Posterior cingulate gyrus (tissue), 11 donors: ENCODE measurements at regions not wholly inside any gene's neighbourhood (a gene's known extent, or its start where the extent isn't known, plus 50 kb on each side); places are given as distances from the start of the nearest gene placed in this dataset.
"Not testable (repeated sequence)": the region's sequence is repeated elsewhere in the genome, so short reads cannot be mapped to it uniquely, and the experiment has no call there.

ENCODE experiments used
- DNase-seq, 10 donors: peaks; one replicate each; pipeline versions ENCODE4 v3.0.0 to v3.0.0-alpha.2; 2020 to 2021; ENCODE audit warnings: mixed read lengths in 3 of 10
- intact Hi-C: fragments of 100-400 bp; cut with DNase I; formaldehyde crosslinking; loops from one replicate; pipeline ENCODE4 v1.15.1; 2023

DNA sequence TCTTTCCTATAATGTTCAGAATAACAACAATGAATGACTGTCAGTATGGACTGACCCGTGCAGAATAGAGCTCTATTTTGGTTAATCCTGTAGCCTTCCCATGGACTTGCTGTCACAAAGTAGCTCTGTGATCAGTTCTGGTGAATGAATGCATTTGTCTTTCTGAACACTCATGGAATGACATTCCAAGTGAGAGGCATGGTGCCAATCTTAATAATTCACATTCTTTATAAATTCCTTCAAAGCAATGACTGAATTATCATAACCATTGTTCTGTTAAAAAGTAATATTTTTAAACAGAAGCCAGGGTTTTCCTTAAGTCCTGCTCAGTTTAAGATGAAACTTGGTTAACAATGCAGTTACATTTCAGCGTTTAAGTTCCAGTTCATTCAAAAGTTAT, 360.5 kb downstream of the ICE1 start:
- no peak for DNase-seq
- intact Hi-C loops, result no loop called here

DNA sequence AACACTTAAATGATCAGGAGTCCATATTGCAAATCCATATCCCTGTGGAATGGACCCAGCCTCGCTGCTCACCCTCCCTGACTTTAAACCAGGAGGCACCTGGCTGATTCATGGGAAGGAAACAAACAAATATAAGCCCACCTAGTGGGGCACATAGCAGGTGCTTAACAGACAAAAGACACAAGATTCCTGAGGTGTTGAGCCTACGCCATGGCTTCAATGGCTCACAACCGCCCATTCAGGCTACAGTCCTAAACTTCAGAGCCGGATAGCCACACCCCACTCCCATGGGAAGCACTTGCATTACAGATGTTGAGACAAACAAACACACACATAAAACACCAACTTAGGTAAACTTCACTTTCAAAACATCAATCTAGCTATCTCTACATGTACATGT, 359.9 kb downstream of the ICE1 start:
- intact Hi-C loops, result no loop called here
- DNase-seq, result no peak

- intact Hi-C loops, result no loop called here
- no peak for DNase-seq
Observed at GRCh38 chr5:5781335-5781734, 358.9 kb downstream of the ICE1 start.

DNA sequence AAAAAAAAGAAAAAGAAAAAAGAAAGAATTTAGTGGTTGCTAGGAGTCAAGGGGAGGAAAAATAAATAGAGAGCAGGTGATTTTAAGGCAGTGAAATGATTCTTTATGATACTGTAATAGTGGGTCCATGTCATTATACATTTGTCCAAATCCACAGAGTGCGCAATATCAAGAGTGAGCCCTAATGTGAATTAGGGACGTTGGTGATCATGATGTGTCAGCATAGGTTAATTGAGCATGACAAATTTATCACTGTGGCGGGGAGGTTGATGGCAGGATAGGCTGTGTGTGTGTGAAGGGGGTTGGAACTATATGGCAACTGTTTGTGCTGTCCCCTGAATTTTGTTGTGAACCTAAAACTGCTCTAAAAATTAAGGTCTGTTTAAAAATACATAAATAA, 357.8 kb downstream of the ICE1 start:
- intact Hi-C loops, result no loop called here
- no peak for DNase-seq

DNA sequence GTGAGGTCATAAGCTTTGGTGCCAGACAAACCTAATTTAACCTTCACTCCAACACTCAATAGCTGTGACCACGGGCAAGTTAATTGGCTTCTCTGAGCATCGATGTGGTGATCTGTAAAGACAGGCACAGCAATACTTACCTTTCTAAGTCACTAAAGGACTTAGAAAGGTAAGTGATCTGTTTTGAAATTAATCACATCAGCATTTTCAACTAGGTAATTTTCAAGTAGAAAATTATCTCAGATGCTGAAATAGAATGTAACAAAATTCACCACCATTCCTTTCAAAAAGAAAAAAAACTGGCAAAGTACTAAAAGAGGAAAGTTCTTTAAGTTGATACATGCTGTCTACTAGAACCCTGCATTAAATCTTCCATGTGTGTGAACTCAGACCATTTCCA, 354.5 kb downstream of the ICE1 start:
- DNase-seq, result no peak
- intact Hi-C loops, result no loop called here

DNA sequence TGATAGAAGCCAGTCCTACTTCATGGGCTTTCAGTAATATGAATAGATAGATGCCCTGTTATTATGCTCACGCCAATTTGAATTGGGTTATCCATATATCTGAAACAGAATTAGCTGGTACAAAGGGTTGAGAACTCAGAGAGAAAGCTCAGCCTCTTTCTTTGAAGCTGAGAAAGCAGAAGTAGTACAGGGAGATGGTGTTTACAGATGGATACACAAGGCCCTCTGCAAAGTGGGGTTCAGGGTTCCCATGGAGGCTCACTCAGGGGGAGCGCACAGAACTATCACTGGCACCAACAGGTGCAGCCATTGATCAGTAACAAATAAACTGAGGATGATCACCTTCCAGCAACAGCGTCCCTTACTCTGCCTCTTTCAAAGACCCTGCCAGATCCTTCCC, 349.7 kb downstream of the ICE1 start:
- DNase-seq, result no peak
- intact Hi-C loops, result no loop called here

DNA sequence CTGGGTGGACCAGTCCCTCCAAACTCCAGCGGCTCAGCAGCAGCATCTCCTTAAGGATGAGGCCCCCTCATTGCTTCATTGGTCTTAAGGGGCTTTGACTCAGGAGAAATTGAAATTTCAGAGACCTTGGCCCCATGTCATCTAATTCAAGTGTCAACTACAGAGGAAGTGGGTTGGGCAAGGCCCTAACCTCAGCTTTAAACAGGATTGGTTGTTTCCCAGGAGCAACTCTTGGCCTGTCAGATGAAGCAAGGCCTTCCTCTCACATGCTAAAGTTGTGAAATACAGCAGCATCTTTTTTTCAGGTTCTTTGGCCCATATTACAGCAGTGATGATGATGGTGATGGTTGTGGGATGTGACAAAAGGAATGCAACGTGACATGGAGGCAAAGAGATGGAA, 348.3 kb downstream of the ICE1 start:
- DNase-seq, result no peak
- intact Hi-C loops, result no loop called here

DNA sequence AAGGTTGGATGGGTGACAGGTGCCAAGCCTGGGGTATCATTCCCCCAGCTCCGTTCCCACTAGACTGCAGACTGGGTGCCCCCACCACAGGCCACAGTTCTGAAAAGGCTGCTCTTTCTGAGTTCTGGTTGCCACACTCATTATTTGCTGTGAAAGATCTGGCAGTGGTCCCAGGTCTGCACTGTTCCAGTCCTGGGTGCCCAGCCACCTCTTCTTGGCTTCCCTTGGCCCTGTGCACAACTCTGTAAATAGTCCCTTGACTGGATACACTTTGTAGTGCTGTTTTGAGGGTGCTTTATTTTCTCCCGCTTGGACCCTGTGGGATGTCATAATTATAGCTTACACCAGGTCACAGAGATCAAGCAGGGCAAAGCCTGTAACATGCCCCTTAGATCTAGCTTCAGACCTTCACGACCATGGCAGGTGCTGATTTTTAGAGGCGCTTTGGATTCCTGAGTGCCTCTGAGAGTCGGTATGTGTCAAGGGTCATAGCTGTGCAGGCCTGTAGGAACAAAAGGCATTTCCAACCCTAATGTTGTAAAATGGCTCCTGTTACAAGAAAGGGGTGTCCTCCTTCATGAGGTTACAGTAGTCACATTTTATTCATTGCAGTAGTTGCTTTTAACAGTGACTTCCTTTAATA, 344.9 kb downstream of the ICE1 start:
- intact Hi-C loops, result no loop called here
- DNase-seq, result peak in 1 of 10 donors; percentile 16

DNA sequence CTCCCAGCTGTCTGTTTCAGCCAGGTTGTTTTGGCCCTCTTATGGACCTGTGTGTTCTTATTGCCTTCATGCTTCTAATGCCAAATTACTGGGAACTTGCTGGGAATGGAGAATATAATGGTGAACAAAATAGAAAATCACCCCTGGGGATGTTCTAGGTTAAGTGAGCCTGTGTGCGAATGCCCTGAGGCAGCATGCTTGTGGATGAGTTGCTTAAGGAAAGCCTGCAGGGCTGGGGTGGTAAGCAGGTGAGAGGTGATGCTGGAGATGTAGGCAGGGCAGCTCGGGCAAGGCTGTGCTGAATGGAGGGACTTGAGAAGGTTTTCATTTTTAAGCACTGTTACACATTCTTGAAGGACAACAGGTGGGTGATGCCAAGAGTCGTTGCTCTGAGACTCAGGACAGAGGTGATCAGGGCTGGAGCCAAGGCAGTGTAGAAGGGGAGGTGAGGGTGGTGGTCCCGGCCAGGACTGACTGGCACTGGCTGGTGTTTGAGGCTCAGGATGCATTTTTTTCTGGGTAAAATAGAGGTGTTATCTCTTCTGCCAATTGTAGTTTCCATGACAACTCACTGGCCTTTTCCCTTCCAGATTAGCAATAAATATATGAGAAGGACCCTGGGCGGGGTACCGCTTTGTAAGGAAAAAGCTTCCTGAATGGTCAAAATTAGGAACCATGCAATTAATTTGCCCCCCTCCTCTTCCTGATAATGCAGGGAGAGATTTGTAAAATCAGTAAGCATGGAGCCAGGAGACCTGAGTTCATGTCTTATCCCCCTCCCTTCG, 342.8 kb downstream of the ICE1 start:
- intact Hi-C loops, result no loop called here
- DNase-seq, result no peak

GRCh38 chr5:5764246-5764645, 341.8 kb downstream of the ICE1 start:
- intact Hi-C loops, result no loop called here
- DNase-seq, result no peak

- no peak for DNase-seq
Observed at GRCh38 chr5:5756762-5757161, 334.3 kb downstream of the ICE1 start.

GRCh38 chr5:5755888-5756287, 333.4 kb downstream of the ICE1 start:
- no peak for DNase-seq
- intact Hi-C loops, result no loop called here

More at GRCh38 chr5:5756762-5757161, 334.3 kb downstream of the ICE1 start:
- intact Hi-C loops, result no loop called here

DNA sequence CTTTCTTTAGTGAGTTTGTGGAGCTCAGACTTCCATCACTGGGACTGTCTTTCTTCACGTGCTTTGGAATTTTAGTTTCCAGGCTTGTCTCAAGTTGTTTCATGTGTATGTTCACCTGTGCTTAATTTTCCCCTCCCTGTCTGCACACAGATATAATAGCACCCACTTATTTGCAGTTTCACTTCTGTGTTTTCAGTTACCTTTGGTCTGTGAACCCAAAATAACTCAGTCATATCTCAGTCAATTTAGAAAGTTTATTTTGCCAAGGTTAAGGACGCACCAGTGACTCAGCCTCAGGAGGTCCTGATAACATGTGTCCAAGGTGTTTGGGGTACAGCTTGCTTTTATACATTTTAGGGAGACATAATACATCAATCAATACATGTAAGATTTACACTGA, 330.4 kb downstream of the ICE1 start:
- intact Hi-C loops, result no loop called here
- no peak for DNase-seq

DNA sequence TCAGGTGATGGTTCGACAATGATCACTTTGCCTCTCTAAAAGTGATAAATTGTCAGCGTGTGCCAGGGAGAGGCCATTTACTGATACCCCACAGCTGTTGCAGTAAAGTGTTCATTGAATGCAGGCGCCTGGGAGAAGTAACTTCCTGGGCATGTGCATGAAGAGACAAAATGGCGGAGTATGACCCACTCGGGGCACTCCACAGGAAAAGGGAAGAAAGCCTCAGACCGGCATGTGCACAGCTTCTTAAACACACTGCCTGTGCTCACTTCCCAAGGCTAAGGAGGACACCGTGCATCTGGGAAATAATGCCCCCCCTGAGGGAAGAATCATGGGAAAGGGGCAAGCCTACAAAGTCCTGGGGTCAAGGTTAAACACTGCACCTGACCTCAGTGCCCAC, 329.5 kb downstream of the ICE1 start:
- intact Hi-C loops, result no loop called here
- DNase-seq, result no peak

- no peak for DNase-seq
- intact Hi-C loops, result no loop called here
Observed at GRCh38 chr5:5751498-5751897, 329.0 kb downstream of the ICE1 start.

DNA sequence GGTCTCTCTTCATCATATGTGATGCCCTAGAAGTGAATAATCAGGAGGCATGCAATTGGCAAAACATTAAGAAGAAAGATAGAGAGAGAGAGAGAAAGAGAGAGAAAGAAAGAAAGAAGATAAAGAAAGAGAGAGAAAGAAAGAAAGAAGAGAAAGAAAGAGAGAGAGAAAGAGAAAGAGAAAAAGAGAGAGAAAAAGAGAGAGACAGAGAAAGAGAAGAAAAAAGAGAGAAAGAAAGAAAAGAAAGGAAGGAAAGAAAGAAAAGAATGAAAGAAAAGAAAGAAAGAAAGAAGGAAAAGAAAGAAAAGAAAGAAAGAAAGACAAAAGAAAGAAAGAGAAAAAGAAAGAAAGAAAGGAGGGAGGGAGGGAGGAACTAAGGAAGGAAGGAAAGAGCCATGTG, 318.9 kb downstream of the ICE1 start:
- intact Hi-C loops, result no loop called here

GRCh38 chr5:5739490-5739945, 317.0 kb downstream of the ICE1 start:
- DNase-seq, result no peak
- intact Hi-C loops, result no loop called here

More for the DNA sequence above, 318.9 kb downstream of the ICE1 start:
- no peak for DNase-seq

DNA sequence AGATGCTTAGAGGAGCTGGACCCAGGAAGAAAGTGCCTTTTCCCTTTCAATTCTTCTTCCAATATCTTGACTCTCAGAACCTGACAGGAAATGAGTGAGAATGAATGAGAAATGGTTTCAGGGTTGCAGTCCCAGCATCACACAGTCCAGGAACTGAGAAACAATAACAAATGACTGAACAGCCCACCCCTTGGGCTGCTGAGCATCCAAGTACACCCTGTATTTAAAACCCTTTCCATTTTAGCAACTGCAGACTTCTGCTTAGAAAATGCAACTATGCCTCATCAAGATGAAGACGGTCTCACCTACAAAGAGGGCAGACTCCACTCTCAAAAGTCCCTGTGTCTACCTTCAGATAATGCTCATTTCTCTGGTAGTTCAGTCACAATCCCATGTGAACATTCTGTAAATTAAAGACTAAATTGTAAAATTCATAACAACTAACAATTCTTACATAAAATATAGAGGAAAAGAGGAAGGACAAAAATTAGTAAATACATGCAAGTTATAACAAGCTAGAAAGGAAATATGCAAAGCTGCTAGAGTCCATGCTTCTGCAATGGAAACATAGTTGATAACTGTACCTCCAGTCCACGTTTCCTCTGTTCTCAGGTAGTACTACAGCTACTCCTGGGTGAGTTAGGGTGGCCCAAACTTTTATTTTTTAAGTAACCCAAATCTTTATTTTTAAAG, 316.5 kb downstream of the ICE1 start:
- no peak for DNase-seq
- intact Hi-C loops, result no loop called here

DNA sequence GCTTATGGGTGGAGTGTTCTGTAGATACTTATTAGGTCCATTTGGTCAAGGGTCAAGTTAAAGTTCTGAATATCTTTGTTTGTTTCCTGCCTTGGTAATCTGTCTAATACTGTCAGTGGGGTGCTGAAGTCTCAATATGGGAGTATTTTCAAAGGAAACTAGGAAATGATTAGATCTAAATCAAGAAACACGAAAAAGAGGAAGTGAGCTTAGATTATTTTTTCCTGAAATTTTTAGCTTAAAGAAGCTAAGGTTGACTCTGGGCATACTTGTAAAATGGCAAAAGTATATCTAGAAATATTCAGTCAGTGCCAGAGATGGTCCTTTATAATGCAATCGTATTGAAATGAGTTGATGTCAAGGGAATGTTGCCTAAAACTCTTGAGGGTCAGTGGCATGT, 313.5 kb downstream of the ICE1 start:
- intact Hi-C loops, result no loop called here

DNA sequence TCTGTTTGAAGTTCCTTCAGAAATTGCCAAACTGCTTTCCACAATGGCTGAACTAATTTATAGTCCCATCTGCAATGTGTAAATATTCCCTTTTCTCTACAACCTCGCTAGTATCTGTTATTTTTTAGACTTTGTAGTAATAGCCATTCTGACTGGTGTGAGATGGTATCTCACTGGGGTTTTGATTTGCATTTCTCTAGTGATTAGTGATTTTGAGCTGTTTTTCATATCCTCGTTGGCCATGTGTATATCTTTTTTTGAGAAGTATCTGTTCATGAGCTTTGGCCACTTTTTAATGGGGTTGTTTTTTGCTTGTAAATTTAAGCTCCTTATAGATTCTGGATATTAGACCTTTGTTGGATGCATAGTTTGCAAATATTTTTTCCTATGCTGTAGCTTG, 310.6 kb downstream of the ICE1 start:
- intact Hi-C loops, DNase-seq: not testable (repeated sequence)

More for the DNA sequence above, 313.5 kb downstream of the ICE1 start:
- no peak for DNase-seq

- intact Hi-C loops, result no loop called here
- no peak for DNase-seq
Observed at GRCh38 chr5:5726401-5726800, 303.9 kb downstream of the ICE1 start.

DNA sequence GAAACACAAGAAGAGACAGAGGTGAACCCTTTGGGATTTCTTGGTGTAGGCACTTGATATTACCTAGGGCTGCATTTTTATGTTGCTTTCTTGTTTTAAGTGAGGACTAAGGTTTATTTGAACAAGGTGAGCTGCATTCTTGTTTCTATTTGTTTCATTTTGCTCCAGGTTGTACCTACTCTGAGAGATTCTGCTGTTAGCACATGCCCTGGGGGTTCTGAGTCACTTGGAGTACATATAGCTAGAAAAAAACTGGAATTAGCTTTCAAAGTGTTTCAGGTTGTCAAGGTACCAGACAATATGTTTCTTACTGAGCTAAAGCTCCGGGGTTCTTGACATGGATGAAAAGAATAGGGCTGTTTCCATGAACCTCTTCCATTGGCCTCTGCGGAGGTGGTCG, 299.4 kb downstream of the ICE1 start:
- intact Hi-C loops, result no loop called here
- DNase-seq, result no peak
